HG02870 (cell line): ENCODE measurements at regions not wholly inside any gene's neighbourhood (a gene's known extent, or its start where the extent isn't known, plus 50 kb on each side); places are given as distances from the start of the nearest gene placed in this dataset.
"Not testable (repeated sequence)": the region's sequence is repeated elsewhere in the genome, so short reads cannot be mapped to it uniquely, and the experiment has no call there.

Experiments used
- ATAC-seq: cut with Tn5 transposase; IDR thresholded peaks from one replicate; pipeline ENCODE4 v1.9.1; 2021; ENCODE audit warnings: mild to moderate bottlenecking, moderate library complexity; ENCODE audit not compliant: unreplicated experiment

GRCh38 chr10:2813286-2813685 is 254.1 kb upstream of the PFKP start:
- no peak for ATAC-seq

DNA sequence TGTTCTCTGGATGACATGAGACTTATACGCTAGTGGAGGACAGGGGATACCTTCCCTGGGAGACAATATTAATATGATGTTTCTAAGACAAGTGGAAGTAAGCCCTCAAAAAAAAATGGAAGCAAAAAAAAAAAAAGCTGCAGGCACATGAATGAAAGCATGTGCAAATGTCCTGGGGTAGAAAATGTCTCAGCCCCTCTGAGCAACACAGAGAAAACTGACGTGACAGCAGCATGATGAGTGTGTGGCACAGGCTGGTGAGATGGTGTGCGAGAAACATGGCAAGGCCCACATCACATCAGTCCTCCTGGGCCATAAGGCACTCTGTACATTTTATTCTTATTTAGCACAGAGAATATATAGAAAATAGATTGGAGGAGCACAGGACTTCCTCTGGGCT is 254.7 kb upstream of the PFKP start:
- ATAC-seq, result no peak

DNA sequence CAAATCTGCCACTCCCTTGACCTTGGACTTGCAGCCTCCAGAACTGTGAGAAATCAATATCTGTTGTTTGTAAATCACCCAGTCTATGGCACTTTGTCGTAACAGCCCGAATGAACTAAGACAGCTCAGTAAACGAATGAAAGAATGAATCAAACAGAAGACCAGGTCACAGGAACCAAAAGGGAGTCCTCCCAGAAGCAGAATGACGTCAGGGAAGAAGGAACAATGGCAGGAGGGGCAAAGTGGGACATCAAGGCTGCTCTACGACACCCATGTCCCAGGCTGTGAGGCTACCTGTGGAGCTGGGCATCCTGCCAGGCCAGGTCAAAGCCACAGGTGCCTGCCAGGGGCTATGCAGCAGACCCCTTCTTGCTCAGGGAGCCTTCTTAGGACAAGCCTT is 267.2 kb upstream of the PFKP start:
- no peak for ATAC-seq

- no peak for ATAC-seq
Measured at GRCh38 chr10:2798336-2799022, 268.9 kb upstream of the PFKP start.

DNA sequence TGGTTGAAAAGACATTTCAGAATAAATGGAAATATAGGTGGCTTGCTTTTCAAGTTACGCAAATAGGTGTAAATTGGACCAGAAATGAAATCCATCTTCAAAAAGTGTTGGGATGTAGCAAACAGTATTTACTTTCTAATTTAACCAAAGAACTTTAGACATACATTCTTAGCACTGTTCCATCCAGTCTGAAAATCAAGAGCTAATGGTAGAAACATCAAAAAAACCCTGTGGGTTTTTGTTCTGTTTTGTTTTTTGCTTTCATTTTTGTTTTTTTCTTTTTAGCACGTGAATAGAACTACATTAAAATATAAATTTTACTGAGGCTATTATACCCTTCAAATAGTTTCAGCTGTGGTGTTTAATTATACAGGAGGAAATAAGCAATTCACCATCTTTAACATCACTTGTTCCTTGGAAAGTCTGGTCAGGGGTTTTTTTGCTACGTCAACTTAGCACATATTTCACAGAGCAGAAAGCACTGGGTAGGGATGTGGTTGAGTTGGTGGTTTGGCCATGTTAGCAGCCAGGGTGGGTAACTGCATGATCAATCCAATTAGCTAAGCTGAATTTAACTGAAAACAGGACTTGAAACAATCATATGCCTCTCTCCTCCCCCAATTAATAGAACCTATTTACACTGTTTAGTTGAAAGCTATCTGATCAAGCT is 275.4 kb upstream of the PFKP start:
- ATAC-seq, result no peak

DNA sequence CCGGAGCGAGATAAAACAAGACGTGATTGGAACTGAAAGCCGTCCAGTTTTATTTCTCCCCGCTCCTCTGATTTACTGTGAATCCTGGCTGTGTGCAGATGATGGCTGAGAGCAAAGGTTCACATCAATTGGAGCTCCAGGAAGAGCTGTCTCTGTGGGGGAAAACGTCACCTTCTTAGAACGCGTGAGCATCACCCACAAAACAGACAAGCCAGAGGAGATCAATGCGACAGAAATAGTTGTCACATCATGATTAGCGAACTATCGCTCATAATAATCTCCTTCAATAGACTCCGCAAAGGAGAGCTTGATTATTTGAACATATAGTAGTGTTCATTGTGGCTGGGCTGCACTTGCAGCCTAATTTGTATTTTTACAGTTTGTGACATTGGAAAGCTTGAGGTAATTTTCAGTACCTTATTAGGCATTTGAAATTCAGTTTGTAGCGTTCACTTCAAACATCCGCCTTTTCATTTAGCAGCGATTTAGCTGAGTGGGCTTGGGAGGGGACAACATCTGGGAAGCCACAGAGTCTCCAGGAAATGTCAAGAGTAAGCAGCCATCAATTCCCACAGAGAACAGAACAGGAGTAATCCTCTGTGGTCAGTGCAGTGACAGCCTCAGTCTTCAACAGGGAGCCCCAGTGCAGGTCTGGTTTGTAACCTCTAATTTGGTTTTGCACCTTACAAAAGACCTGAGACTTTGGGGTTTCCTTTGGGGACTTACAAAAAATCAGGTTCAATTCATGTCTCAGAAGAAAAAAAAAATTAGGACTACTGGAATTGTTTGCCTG is 276.8 kb upstream of the PFKP start:
- ATAC-seq, result no peak

GRCh38 chr10:2786251-2786650 is 281.1 kb upstream of the PFKP start:
- ATAC-seq, result no peak

DNA sequence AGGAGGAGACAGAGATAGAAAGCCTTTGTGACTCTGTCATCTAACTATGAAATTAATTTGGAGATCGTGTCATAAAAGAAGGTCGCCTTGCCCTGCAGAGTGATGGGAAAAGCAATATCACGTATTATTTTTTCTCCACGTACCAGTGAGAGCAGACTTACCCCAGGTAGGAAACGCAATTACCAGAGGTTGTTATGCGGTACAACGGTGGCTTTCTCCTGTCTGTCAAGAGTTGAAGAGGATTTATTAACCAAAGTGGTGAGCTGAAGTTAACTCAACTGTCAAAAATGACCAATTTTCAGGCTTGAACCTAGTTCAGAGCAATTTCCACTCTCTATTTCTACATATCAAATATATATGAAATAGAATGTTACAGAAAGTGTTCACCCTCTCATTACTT is 282.6 kb upstream of the PFKP start:
- no peak for ATAC-seq

DNA sequence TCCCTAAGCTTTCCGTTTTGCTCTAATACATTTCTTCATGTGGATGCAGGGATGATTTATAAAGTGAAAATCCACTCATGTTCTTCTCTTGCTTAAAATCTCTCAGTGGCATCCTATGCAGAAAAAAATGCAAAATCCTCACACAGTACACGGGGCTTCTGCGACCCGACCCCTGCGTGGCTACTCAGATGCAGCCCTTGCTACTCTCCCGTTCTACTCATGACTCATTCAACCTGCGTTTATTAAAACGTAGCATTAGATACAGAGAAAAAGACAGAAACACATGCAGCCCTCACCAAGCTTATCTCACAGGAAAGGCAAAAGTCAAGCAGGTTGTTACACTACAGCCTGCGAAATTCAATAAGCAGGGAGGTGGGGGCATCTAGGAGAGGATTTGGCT is 284.4 kb upstream of the PFKP start:
- no peak for ATAC-seq

GRCh38 chr10:2782265-2782664 is 285.1 kb upstream of the PFKP start:
- ATAC-seq, result no peak

DNA sequence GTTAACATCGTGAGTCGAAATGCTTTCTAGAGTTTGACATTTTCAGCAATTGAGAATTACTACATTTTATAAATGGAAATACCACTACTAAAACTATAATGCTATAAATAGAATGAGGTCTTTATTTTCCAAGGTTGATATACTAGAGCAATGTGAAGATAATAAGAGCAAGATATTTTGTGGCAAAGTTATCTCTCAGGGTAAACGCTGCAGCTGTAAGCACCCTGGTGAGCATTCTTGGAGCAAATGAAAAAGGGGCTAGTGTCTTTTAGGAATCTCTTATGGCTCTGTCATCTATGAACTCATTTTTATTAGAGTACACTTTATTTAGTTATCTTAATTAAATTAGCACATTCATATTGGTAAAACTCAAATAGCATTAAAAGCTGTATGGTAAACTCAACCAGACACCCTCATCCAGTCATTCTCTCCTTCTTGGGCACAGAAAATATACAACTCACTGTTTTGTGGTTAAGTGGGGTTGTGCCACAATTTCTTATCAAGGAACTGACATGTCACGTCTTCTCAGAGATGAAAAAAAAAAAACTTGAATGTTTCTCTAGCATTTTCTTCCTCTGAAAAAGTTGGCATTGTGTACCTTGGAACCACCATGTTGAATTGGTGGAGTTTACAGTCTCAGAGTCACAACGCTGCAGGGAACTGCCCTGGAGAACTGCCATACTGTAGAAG is 289.5 kb upstream of the PFKP start:
- ATAC-seq, result no peak

DNA sequence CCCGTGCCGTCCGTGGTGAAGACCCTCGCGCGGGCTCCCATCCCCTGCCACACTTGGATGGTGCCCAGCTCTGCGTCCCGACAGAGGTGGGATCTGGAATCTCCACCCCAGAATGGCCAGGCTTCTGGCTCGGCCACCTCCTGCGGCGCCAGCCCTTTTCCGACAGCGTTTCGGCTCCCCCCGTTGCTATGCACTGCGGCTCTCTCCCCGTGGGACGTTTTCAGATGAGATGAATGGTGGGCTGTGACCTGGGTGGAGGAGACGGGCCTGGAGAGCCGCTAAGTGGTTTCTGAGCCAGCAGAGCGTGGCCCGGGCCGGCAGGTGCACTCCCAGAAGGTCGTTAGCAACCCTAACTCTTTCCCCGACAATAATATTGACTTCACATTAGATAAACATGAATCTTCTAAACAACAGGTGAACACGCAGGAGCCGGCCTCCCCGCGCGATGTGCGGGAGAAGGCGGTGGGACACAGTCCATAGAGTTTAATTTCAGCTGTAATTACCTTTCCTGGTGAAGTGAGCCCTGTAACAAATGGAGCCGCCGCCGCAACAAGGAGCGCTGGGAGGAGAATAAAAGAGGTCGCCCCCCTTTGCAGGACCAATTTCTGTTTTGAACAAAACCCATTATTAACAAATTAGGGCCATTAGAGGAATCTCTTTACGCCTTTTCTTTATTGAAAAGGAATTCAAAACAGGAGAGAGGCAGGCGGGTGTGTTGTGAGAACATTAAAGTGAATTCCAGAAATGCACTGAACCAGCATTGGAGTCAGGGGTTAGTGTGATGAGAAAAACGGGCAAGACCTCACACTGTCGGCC is 294.3 kb upstream of the PFKP start:
- ATAC-seq, result no peak

- no peak for ATAC-seq
Measured at GRCh38 chr10:2772135-2772534, 295.2 kb upstream of the PFKP start.

- ATAC-seq, result not testable (repeated sequence)
Measured at GRCh38 chr10:2767293-2767692, 300.1 kb upstream of the PFKP start.

DNA sequence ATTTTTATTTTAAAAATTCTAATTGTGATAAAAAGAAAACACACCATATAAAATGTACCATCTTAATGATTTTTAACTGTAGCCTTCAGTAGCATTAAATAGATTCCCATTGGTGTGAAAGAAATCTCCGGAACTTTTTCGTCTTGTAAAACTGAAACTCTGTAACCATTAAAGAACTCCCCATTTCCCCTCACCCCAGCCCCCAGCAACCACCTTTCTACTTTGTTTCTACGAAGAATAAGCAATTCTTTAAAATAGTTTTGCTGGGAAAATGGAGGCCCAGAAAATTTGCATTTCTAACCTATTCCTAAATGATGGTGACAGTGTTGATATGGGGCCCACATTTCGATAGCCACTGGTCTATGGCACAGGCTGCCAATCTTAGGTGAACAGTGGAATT is 305.4 kb upstream of the PFKP start:
- ATAC-seq, result no peak

GRCh38 chr10:2761311-2761710 is 306.0 kb upstream of the PFKP start:
- ATAC-seq, result no peak

- no peak for ATAC-seq
Measured at GRCh38 chr10:2760736-2761135, 306.6 kb upstream of the PFKP start.

GRCh38 chr10:2759233-2759632 is 308.1 kb upstream of the PFKP start:
- no peak for ATAC-seq

- no peak for ATAC-seq
Measured at GRCh38 chr10:2754943-2755342, 312.4 kb upstream of the PFKP start.

- ATAC-seq, result no peak
Measured at GRCh38 chr10:2748287-2748686, 319.1 kb upstream of the PFKP start.

GRCh38 chr10:2746638-2747037 is 320.7 kb upstream of the PFKP start:
- ATAC-seq, result no peak
